ENCODE measurements at regions not wholly inside any gene's neighbourhood (a gene's known extent, or its start where the extent isn't known, plus 50 kb on each side); places are given as distances from the start of the nearest gene placed in this dataset.

GRCh38 chr3:109607897-109608296 is 270.6 kb upstream of the DPPA4 start:
- no peak for TF ChIP-seq CTCF (IDR thresholded peaks at IDR 0.05; ENCODE audit: insufficient read depth, low read length, severe bottlenecking)
- H3K36me3 ChIP-seq (ENCODE audit: control insufficient read depth, insufficient read depth, low read length): no peaks in the 10 kb centered on the region
- FAIRE-seq: no peak
- no peak overlapping the region for H3K4me3 ChIP-seq (ENCODE audit: low read depth, low read length)
- H3K27me3 ChIP-seq (ENCODE audit: control insufficient read depth, insufficient read depth, low read length): no peaks in the 10 kb centered on the region
- DNase-seq (ENCODE audit: low read depth): no peak

GRCh38 chr3:109608574-109608973 is 271.2 kb upstream of the DPPA4 start:
- Histone ChIP-seq H3K4me3 (ENCODE audit: low read depth, low read length) (no peak overlapping the region), H3K36me3 (ENCODE audit: control insufficient read depth, insufficient read depth, low read length) (no peaks in the 10 kb centered on the region), H3K27me3 (ENCODE audit: control insufficient read depth, insufficient read depth, low read length) (no peaks in the 10 kb centered on the region)
- FAIRE-seq (no peak), DNase-seq (ENCODE audit: low read depth) (no peak)
- no peak for TF ChIP-seq CTCF (IDR thresholded peaks at IDR 0.05; ENCODE audit: insufficient read depth, low read length, severe bottlenecking)

GRCh38 chr3:109618766-109619378 is 281.5 kb upstream of the DPPA4 start:
- FAIRE-seq (no peak), DNase-seq (ENCODE audit: low read depth) (no peak)
- TF ChIP-seq CTCF (IDR thresholded peaks at IDR 0.05; ENCODE audit: insufficient read depth, low read length, severe bottlenecking): no peak
- Histone ChIP-seq H3K4me3 (ENCODE audit: low read depth, low read length) (no peak overlapping the region), H3K36me3 (ENCODE audit: control insufficient read depth, insufficient read depth, low read length) (no peaks in the 10 kb centered on the region), H3K27me3 (ENCODE audit: control insufficient read depth, insufficient read depth, low read length) (no peaks in the 10 kb centered on the region)

- H3K4me3 ChIP-seq (ENCODE audit: low read depth, low read length): no peak overlapping the region
- no peak for TF ChIP-seq CTCF (IDR thresholded peaks at IDR 0.05; ENCODE audit: insufficient read depth, low read length, severe bottlenecking)
- DNase-seq (ENCODE audit: low read depth) (no peak), FAIRE-seq (no peak)
- no peaks in the 10 kb centered on the region for H3K36me3 ChIP-seq (ENCODE audit: control insufficient read depth, insufficient read depth, low read length)
- H3K27me3 ChIP-seq (ENCODE audit: control insufficient read depth, insufficient read depth, low read length): no peaks in the 10 kb centered on the region
Measured at GRCh38 chr3:109631897-109632296, 294.6 kb upstream of the DPPA4 start.

- no peaks in the 10 kb centered on the region for H3K36me3 ChIP-seq (ENCODE audit: control insufficient read depth, insufficient read depth, low read length)
- H3K4me3 ChIP-seq (ENCODE audit: low read depth, low read length): no peak overlapping the region
- FAIRE-seq (no peak), DNase-seq (ENCODE audit: low read depth) (peak; percentile 89)
- no peak for TF ChIP-seq CTCF (IDR thresholded peaks at IDR 0.05; ENCODE audit: insufficient read depth, low read length, severe bottlenecking)
- H3K27me3 ChIP-seq (ENCODE audit: control insufficient read depth, insufficient read depth, low read length): no peaks in the 10 kb centered on the region
Measured at GRCh38 chr3:109640146-109640652, 302.9 kb upstream of the DPPA4 start.

GRCh38 chr3:109642025-109642424 is 304.7 kb upstream of the DPPA4 start:
- DNase-seq (ENCODE audit: low read depth) (peak; percentile 26), FAIRE-seq (no peak)

More at GRCh38 chr3:109642025-109642424, 304.7 kb upstream of the DPPA4 start:
- no peaks in the 10 kb centered on the region for H3K36me3 ChIP-seq (ENCODE audit: control insufficient read depth, insufficient read depth, low read length)
- TF ChIP-seq CTCF (IDR thresholded peaks at IDR 0.05; ENCODE audit: insufficient read depth, low read length, severe bottlenecking): no peak
- no peak overlapping the region for H3K4me3 ChIP-seq (ENCODE audit: low read depth, low read length)
- no peaks in the 10 kb centered on the region for H3K27me3 ChIP-seq (ENCODE audit: control insufficient read depth, insufficient read depth, low read length)

Measured in bronchial epithelial cell (primary cell).